ENCODE measurements at regions not wholly inside any gene's neighbourhood (a gene's known extent, or its start where the extent isn't known, plus 50 kb on each side); places are given as distances from the start of the nearest gene placed in this dataset.

GRCh38 chr20:46816886-46817638 lies 77.6 kb upstream of the EYA2 start:
- H3K27ac ChIP-seq: no peak overlapping the region
- no peaks in the 10 kb centered on the region for H3K4me1 ChIP-seq
- H3K9me3 ChIP-seq: no peaks in the 10 kb centered on the region
- 8 to 44% methylated on average over 8 of the region's 8 CpGs for WGBS, 2 donors
- no peak for TF ChIP-seq CTCF (IDR thresholded peaks at IDR 0.05)
- TF ChIP-seq POLR2AphosphoS5 (IDR thresholded peaks at IDR 0.05): no peak
- no peak for TF ChIP-seq POLR2A (IDR thresholded peaks at IDR 0.05)
- no peak for TF ChIP-seq EP300 (IDR thresholded peaks at IDR 0.05)
- no peak overlapping the region for H3K4me3 ChIP-seq
- DNase-seq: no peak
- H3K36me3 ChIP-seq: no peaks in the 10 kb centered on the region
- intact Hi-C loops (cut with DNase I): no loop called here
- H3K27me3 ChIP-seq: peaks cover 6 to 31% (median 8%) of the 10 kb centered on the region in 3 donors

- WGBS, 2 donors: 10 to 68% methylated on average over 3 of the region's 3 CpGs
- no peak for DNase-seq
- peaks cover 0 to 3% (median 0%) of the 10 kb centered on the region in 4 donors for H3K9me3 ChIP-seq
- TF ChIP-seq CTCF (IDR thresholded peaks at IDR 0.05) (no peak), POLR2A (IDR thresholded peaks at IDR 0.05) (no peak), POLR2AphosphoS5 (IDR thresholded peaks at IDR 0.05) (no peak), EP300 (IDR thresholded peaks at IDR 0.05) (no peak)
- peaks cover 0 to 6% (median 0%) of the 10 kb centered on the region in 3 donors for H3K27me3 ChIP-seq
- H3K4me3 ChIP-seq: no peak overlapping the region
- intact Hi-C loops (cut with DNase I): no loop called here
- no peaks in the 10 kb centered on the region for H3K4me1 ChIP-seq
- H3K36me3 ChIP-seq: no peaks in the 10 kb centered on the region
- no peak overlapping the region for H3K27ac ChIP-seq
Observed at GRCh38 chr20:46820682-46821081, 74.0 kb upstream of the EYA2 start.

GRCh38 chr20:46823271-46823751 lies 71.3 kb upstream of the EYA2 start:
- Histone ChIP-seq H3K27me3 (peaks cover 0 to 4% (median 0%) of the 10 kb centered on the region in 3 donors), H3K27ac (no peak overlapping the region), H3K4me3 (no peak overlapping the region), H3K4me1 (no peaks in the 10 kb centered on the region), H3K9me3 (peaks cover 0 to 3% (median 0%) of the 10 kb centered on the region in 4 donors), H3K36me3 (no peaks in the 10 kb centered on the region)
- TF ChIP-seq CTCF (IDR thresholded peaks at IDR 0.05) (no peak), POLR2A (IDR thresholded peaks at IDR 0.05) (no peak)
- no peak for DNase-seq
- intact Hi-C loops (cut with DNase I): no loop called here
- 18 to 61% methylated on average over 5 of the region's 5 CpGs for WGBS, 2 donors

- Histone ChIP-seq H3K27me3 (peaks cover 0 to 4% (median 0%) of the 10 kb centered on the region in 3 donors), H3K4me3 (no peak overlapping the region), H3K27ac (no peak overlapping the region), H3K36me3 (no peaks in the 10 kb centered on the region), H3K9me3 (peaks cover 0 to 3% (median 0%) of the 10 kb centered on the region in 4 donors), H3K4me1 (no peaks in the 10 kb centered on the region)
- 49 to 89% methylated on average over 3 of the region's 3 CpGs for WGBS, 2 donors
- no peak for DNase-seq
- intact Hi-C loops (cut with DNase I): no loop called here
- TF ChIP-seq POLR2AphosphoS5 (IDR thresholded peaks at IDR 0.05) (no peak), EP300 (IDR thresholded peaks at IDR 0.05) (no peak), CTCF (IDR thresholded peaks at IDR 0.05) (no peak)
Observed at GRCh38 chr20:46823753-46824152, 70.9 kb upstream of the EYA2 start.
